Loucy (cell line): ENCODE measurements at regions not wholly inside any gene's neighbourhood (a gene's known extent, or its start where the extent isn't known, plus 50 kb on each side); places are given as distances from the start of the nearest gene placed in this dataset.

Experiments
- CTCF ChIP-seq: fragments of 200-600 bp; sonication (generic); conservative IDR thresholded peaks from 2 replicates; pipeline ENCODE4 v1.5.1; 2014; ENCODE audit warnings: mild to moderate bottlenecking, antibody characterized with exemption, low read length
- EZH2phosphoT487 ChIP-seq: fragments of 200-600 bp; IDR thresholded peaks from 2 replicates; pipeline ENCODE4 v1.6.1; 2018; ENCODE audit warnings: antibody characterized with exemption, mild to moderate bottlenecking, moderate library complexity, borderline replicate concordance

GRCh38 chr16:56073508-56073907, 117.8 kb upstream of the GNAO1 start:
- TF ChIP-seq CTCF (no peak), EZH2phosphoT487 (no peak)
